Lung microvascular endothelial cell (primary cell): ENCODE measurements at regions not wholly inside any gene's neighbourhood (a gene's known extent, or its start where the extent isn't known, plus 50 kb on each side); places are given as distances from the start of the nearest gene placed in this dataset.
A peak's percentile ranks its signal among the peaks of the same experiment; 100 is the strongest.
"Not testable (repeated sequence)": the region's sequence is repeated elsewhere in the genome, so short reads cannot be mapped to it uniquely, and the experiment has no call there.

Source experiments
- DNase-seq, 2 donors: peaks; one replicate each; pipeline versions ENCODE4 v3.0.0 to v3.0.0-alpha.2; 2010; ENCODE audit warnings: low read depth in 2 of 2

GRCh38 chr1:178607718-178608408 lies 95.0 kb downstream of the TEX35 start:
- DNase-seq, result no peak

- peak in 1 of 2 donors; percentile 24 for DNase-seq
These were observed 96.1 kb downstream of the TEX35 start for GRCh38 chr1:178609015-178609414.

GRCh38 chr1:178610690-178611410 lies 97.9 kb downstream of the TEX35 start:
- DNase-seq, result not testable (repeated sequence)

- DNase-seq, result peak in 1 of 2 donors; percentile 36
These were observed 99.4 kb downstream of the TEX35 start for GRCh38 chr1:178612261-178612660.

- no peak for DNase-seq
These were observed 100.5 kb downstream of the TEX35 start for GRCh38 chr1:178613271-178613945.

- no peak for DNase-seq
These were observed 101.4 kb downstream of the TEX35 start for GRCh38 chr1:178614286-178614685.

GRCh38 chr1:178619042-178619927 lies 105.8 kb upstream of the RALGPS2 start:
- DNase-seq, result no peak

- no peak for DNase-seq
These were observed 104.2 kb upstream of the RALGPS2 start for GRCh38 chr1:178620584-178621475.

GRCh38 chr1:178621822-178622221 lies 103.2 kb upstream of the RALGPS2 start:
- DNase-seq, result no peak

- DNase-seq, result no peak
These were observed 99.3 kb upstream of the RALGPS2 start for GRCh38 chr1:178625695-178626094.

GRCh38 chr1:178627037-178627436 lies 98.0 kb upstream of the RALGPS2 start:
- DNase-seq, result no peak

GRCh38 chr1:178628637-178629251 lies 96.3 kb upstream of the RALGPS2 start:
- DNase-seq, result no peak

GRCh38 chr1:178629252-178630154 lies 95.5 kb upstream of the RALGPS2 start:
- DNase-seq, result no peak

- no peak for DNase-seq
These were observed 94.6 kb upstream of the RALGPS2 start for GRCh38 chr1:178630417-178630816.

GRCh38 chr1:178632653-178633052 lies 92.4 kb upstream of the RALGPS2 start:
- DNase-seq, result no peak

- peak in 1 of 2 donors; percentile 11 for DNase-seq
These were observed 92.0 kb upstream of the RALGPS2 start for GRCh38 chr1:178633056-178633455.

GRCh38 chr1:178634445-178634844 lies 90.6 kb upstream of the RALGPS2 start:
- no peak for DNase-seq

- no peak for DNase-seq
These were observed 87.2 kb upstream of the RALGPS2 start for GRCh38 chr1:178637841-178638240.

- no peak for DNase-seq
These were observed 85.7 kb upstream of the RALGPS2 start for GRCh38 chr1:178639326-178639725.
